HG02759 (cell line): ENCODE measurements at regions not wholly inside any gene's neighbourhood (a gene's known extent, or its start where the extent isn't known, plus 50 kb on each side); places are given as distances from the start of the nearest gene placed in this dataset.

Source experiments
- ATAC-seq: cut with Tn5 transposase; IDR thresholded peaks from one replicate; pipeline ENCODE4 v1.9.1; 2021; ENCODE audit warnings: mild to moderate bottlenecking, moderate library complexity; ENCODE audit not compliant: unreplicated experiment

- no peak for ATAC-seq
Measured at GRCh38 chr3:80113331-80113730, 345.5 kb upstream of the ROBO1 start.

DNA sequence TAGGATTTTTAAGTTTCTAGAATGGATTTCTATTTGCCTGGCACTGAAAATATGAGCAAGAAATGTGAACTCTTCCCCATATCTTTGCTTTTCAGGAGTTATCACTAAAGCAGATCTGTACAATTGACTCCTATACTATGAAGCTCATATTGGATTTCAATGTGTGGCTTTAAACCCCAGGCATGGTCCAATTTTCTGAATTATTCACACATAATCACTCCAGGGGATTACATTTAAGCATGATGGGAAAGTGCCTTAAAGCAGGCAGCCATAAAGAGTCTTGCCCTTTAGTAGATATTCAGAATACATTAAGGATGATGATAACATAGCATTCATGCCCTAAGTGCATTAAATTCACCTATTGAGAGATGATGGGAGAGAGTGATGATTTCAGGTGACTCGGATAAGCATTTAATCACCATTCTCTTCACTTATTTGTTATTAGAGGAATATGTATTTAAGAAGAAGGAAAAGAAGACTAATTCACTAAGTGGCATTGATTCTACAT, 331.8 kb upstream of the ROBO1 start:
- no peak for ATAC-seq

DNA sequence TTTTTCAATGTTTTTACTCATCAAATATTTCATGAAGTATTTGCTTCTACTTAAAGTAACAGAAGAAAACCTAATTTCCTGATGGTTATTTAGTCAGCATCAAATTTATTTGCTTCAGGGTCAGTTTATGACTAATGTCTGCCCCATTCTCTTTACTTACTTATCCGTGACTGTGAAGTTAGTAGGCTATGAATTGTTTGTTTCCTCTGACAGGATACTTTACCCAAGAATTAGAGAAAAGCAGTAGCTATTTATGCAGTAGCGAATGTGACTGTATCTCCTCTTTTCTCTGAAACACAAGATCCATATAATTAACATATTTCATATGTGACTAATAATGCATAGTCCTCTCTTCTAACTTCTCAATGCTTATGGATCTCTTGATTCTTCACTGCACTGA, 329.9 kb upstream of the ROBO1 start:
- ATAC-seq: no peak

DNA sequence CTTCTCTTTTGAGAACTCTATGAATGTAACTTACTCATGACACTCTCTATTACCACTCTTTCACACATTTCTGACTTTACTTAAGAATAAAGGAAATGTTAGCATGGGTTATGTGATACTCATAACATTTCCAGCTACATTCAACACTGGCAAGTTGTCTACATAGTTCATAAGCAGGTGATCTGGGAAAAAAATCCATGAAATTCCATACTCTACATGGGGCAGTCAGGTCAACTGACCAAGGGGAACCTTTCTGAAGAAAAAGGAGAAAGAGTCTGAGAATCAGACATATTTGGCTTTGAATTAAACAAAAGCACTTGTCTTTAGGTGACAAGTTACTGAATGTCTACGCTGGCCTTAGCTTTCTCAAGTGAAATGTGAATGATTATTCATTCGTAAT, 329.1 kb upstream of the ROBO1 start:
- ATAC-seq: no peak

GRCh38 chr3:80094589-80094988, 326.8 kb upstream of the ROBO1 start:
- ATAC-seq: no peak

DNA sequence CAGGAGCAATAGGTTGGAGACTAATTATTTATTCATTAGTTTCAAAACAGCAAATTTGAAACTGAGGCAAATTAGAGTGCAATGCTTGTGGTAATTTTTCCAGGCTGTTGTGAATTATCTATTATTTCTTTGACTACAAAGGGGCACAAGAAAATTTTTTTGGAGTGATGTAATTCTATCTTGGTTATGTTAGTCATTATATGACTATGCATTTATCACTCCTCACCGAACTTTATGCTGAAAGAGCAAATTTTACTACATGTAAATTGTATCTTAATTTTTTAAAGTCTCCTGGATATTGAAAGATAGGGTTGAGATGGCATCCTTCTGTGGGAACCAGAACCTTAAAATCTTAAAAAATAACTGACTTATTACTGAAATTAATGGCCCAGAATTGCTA, 320.0 kb upstream of the ROBO1 start:
- ATAC-seq: no peak

GRCh38 chr3:80086426-80086825, 318.6 kb upstream of the ROBO1 start:
- no peak for ATAC-seq

- no peak for ATAC-seq
Measured at GRCh38 chr3:80079886-80080285, 312.1 kb upstream of the ROBO1 start.

DNA sequence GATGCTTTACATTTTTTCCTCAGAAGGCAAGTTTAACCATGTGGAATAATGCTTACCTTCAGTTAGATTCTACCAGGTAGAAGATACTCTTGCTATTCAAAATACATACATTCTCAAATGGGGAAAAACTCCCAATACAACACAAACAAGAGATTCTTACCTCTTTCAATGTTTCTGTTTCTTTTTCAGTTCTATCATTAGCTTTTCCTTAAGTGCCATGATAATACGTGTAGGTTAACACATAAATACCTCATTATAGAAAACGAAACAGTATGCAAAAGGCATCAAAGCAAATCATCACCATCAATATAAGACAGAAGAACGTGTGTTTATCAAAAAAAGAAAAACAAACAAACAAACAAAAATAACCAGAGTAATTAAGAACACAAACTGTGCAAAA, 300.7 kb upstream of the ROBO1 start:
- no peak for ATAC-seq

- ATAC-seq: no peak
Measured at GRCh38 chr3:80063535-80063934, 295.7 kb upstream of the ROBO1 start.

- no peak for ATAC-seq
Measured at GRCh38 chr3:80060664-80061063, 292.9 kb upstream of the ROBO1 start.

GRCh38 chr3:80055306-80055705, 287.5 kb upstream of the ROBO1 start:
- ATAC-seq: no peak

GRCh38 chr3:80052271-80052670, 284.5 kb upstream of the ROBO1 start:
- ATAC-seq: no peak

- ATAC-seq: no peak
Measured at GRCh38 chr3:80051602-80051962, 283.8 kb upstream of the ROBO1 start.

GRCh38 chr3:80050826-80051601, 283.2 kb upstream of the ROBO1 start:
- ATAC-seq: no peak

- no peak for ATAC-seq
Measured at GRCh38 chr3:80043226-80043625, 275.4 kb upstream of the ROBO1 start.

GRCh38 chr3:80040067-80040466, 272.3 kb upstream of the ROBO1 start:
- no peak for ATAC-seq

GRCh38 chr3:80036176-80036575, 268.4 kb upstream of the ROBO1 start:
- ATAC-seq: no peak

DNA sequence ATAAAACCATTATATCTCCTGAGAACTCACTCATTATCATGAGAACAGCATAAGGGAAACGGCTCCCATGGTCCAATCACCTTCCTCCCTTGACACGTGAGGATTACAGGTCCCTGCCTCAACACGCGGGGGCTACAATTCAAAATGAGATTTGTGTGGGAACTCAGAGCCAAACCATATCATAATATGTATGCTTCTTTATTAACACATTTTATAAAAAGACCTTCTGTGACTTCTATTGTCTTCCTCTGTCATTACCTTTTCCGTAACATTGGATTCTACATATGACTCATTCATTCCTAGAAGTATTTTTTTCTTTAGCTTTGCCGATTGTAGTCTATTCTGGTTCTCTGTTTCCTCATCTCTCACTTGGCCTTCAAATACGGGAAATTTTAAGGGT, 267.2 kb upstream of the ROBO1 start:
- no peak for ATAC-seq

DNA sequence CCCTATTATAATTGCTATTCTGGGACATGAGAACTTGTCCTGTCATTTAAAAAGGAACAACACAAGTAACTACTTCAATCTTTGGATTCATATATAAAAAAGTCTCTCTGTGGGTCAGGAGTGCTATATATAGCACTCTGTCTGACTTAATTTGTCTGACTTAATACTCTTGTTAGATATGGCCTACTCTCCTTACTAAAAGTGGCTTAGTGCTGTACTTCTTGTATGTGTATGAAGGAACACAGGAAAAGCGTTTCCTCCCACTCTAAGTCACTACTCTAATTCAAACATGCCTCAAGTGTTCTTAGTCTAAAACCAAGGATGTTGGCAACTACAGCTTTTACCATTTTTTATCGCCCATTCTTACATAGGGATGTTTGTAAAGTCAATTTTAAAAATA, 255.2 kb upstream of the ROBO1 start:
- ATAC-seq: no peak

DNA sequence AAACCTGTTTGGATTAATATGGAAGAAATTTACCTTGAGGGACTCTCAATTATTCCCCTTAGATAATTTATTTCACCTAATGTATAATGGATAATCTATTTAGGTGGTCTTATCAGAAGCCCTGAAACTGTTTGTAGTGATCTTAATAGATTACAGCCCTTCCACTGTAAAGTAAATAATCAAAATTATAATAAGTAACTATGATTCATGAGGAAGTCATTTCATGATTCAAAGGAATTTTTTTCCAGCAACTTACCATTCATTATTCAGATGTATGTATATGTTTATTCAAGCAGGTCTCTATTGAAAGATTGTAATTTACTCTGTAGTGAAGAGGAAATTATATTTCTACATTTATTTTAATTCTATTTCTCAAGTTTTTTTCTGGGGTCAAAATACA, 250.6 kb upstream of the ROBO1 start:
- no peak for ATAC-seq

DNA sequence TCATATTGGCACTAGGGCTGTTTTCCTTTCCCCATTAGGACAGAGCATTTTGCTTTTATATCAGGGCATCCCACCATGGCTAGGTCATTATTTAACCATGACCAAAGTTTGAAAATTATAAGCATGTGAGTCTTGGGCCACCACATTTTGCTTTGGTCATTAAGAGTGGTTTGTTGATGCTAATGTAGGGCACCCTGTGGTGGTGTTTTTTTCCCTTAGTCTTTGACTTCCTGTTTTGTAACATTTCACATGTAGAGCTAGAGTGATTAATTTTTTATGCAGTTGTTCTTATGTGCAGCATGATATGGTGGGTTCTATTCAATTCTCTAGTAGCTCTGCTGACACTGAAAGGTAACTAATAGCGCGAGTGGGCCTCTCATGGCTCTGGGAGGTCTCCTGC, 249.6 kb upstream of the ROBO1 start:
- ATAC-seq: no peak

DNA sequence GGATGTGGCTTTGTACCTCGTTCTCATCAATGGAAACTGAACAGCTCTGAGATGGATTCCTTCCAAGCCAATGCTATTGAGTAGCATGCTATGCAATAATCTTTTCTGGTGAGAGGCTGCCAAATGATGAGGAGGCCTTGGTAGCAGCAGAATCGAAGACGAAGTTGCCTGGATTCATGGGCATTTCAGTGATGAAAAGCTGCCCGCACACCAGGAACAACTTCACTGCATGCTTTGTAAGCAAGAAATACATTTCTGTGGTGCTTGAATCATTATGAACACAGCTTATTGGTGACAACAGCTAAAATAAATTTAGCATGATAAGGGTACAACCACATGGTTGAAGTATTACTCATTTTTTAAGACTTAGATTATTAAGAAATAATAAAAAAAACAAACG, 246.8 kb upstream of the ROBO1 start:
- ATAC-seq: no peak
